Stimulated activated CD8-positive, alpha-beta memory T cell treated with anti-CD3 and anti-CD28 coated beads, Interleukin-7, amount 100 ng/mL, for 1 hour (primary cell): ENCODE measurements at regions not wholly inside any gene's neighbourhood (a gene's known extent, or its start where the extent isn't known, plus 50 kb on each side); places are given as distances from the start of the nearest gene placed in this dataset.
A peak's percentile ranks its signal among the peaks of the same experiment; 100 is the strongest.

Experiments used
- DNase-seq, 2 donors: peaks; one replicate each; pipeline ENCODE4 v3.0.0-alpha.2; 2020; ENCODE audit warnings: low read depth in 2 of 2

- no peak for DNase-seq
Measured at GRCh38 chr14:97441740-97442362, 644.7 kb downstream of the VRK1 start.

DNA sequence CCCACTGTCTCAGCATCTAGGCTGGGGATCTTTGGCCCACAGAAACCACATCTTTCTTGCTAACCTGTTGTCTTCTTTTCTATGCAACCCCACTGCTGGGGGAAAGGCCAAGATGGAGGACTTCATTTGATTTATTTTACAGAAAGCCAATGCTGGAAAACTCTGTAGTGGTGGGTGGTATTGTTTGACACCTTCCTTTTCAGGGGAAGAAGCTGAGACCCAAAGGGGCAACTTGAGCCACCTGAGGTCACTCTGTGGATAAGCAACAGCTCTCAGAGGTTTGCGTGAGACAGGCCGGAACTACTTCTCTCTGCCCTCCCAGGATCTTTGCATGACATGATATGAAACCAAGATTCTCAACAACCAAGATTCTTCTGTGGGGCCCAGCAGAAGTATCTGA lies 645.2 kb downstream of the VRK1 start:
- DNase-seq: no peak

GRCh38 chr14:97443412-97443811 lies 646.2 kb downstream of the VRK1 start:
- no peak for DNase-seq

GRCh38 chr14:97444248-97444647 lies 647.1 kb downstream of the VRK1 start:
- no peak for DNase-seq

DNA sequence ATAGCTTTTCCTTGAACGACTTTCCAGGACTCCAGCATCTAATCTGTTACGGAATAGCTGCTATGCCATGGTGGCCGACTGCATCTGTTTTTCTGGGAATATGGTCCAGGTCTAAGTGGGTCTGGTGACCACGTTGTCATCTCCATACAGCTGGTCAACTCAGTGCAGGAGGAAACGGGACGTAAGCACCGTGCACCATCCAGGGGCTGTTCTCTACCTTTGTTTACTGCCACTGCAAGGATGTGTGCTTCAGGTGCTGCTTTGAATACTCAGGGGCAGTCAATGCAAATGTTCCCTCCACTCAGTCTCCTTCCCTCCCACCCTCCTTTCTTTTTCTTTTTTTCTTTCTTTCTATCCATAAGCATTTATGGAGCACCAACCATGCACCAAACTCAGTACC lies 648.2 kb downstream of the VRK1 start:
- no peak for DNase-seq

- no peak for DNase-seq
Measured at GRCh38 chr14:97446087-97446486, 648.9 kb downstream of the VRK1 start.

- DNase-seq: no peak
Measured at GRCh38 chr14:97452314-97452713, 655.1 kb downstream of the VRK1 start.

- DNase-seq: no peak
Measured at GRCh38 chr14:97453991-97454390, 656.8 kb downstream of the VRK1 start.

DNA sequence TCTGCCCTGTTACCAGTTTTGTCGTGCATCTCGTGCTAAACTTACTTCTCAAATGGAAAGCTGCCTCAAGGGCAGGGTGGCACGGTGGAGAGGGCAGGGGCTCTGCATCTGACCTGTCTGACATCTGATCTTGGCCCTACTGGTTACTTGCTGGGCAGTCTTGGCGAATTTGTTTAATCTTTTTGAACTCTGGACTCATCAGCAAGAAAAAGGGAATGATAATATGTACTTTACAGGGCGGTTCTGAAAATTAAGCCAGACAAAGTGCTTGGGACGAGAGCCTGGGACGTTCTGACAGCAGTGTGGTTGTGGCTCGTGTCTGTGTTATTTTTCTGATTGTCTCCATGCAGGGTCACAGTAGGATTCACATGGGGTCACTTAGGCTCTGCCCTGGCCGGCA lies 659.3 kb downstream of the VRK1 start:
- DNase-seq: no peak

DNA sequence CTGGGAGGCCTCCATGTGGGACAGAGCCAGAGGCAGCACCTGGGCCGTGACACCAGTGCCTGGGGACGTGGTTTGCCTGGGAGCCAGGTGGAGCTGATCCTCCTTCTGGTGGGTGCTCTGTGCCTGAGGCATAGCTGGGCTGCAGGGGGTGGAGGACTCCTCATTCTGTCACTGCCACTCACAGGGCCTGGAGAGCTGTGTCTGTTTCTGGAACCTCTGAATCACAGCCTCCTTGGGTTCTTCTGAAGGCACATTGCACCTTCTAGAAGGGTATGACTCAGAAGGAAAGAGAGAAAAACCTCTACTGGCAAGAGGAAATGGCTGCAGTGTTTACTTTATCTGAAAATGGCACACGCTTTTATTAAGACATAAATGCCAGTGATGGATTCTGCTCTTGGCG lies 659.8 kb downstream of the VRK1 start:
- DNase-seq: peak; percentile 43 to 44

DNA sequence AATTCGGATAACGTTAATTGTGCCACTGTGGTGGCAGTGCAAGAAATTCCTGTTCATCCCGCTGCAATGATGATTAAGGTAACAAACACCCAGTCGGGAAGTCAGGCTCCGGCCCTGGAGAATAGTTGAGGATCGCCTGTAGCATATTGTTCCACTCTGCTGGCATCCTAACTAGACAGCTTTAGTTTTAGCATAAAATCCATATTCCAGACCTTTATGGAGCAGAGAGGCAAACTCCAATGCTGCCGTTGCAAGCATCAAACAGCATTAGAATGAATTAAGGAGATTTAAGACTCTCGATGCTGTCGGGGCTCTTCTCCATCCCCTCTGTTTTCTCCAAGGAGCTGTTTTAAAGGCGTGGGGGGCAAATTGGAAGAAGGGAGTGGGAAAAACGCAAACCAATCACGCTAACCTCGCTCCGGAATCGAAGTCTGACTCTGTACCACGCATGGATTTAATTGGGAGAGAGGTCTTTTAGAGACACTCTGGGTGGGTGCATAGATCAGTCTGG lies 660.4 kb downstream of the VRK1 start:
- no peak for DNase-seq

- DNase-seq: no peak
Measured at GRCh38 chr14:97458255-97458654, 661.1 kb downstream of the VRK1 start.

DNA sequence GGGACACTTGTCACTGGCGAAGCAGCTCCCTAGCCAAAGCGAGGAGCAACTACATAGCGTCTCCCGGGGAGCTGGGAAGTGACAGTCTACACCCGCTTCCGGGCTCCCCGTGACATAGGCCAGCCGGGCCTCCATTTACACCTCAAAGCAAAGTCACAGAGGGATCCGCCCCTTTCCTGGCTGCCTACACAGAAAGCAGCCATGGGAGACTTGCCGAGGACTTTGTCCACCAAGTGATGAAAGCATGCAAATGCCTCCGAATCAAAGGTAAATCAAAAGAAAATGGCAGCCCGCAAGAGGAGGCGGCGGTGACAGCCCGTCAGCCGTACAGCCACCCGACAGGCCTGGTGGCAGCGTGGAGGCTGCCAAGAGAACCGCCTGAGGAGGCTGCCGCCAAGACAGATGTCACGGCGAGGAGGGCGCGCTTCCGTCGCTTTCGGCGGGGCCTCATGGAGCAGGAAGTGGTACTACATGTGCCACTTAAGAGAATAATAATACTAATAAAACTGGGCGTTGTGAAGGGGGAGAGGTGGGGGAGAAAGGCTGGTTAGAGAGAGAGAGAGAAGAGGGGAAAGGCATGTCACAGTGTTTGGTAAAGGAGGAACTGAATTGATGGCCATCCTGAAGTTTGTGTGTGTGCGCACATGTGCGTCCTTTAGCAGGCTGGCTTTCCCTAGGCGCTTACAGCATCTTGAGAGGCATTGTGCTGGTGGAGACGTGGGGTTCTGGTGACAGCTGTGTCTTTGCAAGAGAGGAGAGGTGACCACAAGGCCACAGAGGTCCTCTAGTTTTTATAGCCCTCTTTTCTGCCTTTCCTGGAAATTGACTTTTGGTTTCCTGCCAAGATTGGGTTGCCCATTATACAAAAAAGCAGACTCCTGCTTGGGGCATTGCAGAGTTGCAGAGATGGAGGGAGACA lies 661.7 kb downstream of the VRK1 start:
- DNase-seq: peak; percentile 49 to 57

DNA sequence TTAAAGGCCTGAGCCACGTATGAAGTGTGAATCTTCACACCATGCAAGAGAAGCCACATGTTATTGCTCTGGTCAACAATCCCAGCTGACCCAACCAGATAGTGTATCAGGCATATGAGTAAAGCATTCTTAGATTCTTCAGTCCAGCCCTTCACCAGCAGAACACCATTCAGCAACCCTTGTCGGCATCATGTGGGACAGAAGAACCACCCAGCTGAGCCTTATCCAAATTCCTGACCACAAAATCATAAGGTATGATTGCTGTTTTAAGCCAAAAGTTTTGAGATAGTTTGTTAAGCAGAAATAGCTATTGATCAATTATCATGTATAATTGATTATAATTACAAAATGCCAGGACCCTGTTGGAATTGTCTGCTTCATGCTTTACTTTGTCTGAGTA lies 664.9 kb downstream of the VRK1 start:
- DNase-seq: no peak

DNA sequence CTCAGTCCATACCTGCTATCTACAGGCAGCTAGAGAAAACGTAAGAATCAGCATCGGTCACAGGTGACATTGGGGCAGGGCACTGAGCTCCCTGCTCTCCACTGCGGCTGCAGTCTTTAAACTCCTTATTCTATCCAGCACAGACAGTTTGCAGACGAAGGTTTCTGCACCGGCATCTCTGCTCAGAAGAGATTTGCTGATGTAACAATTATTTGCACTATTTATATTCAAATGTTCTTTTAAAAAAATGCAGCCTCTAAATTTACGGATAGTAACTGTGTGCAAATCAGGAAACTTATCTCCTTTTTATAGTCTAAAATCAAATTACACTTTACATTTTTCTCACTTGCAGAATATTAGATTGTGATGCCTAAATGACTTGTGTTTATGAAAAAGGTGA lies 671.0 kb downstream of the VRK1 start:
- DNase-seq: no peak

DNA sequence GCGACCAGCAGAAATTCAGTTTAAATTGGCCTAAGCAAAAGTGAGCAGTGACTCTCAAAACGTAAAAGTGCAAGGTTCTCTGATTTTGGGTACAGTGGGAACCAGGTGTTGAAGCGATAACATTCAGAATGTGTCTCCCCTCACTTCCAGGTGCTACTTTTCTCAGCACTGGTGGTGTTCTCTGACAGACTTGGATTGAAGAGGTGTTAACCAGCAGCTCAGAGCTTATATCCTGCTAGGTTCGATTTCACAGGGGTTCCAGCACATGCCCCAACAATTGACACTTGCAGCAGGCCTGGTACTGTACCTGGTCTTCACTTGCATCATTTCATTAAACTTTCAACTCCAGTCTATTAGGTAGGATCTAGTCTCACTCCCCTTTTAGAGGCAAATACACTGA lies 680.2 kb downstream of the VRK1 start:
- no peak for DNase-seq

DNA sequence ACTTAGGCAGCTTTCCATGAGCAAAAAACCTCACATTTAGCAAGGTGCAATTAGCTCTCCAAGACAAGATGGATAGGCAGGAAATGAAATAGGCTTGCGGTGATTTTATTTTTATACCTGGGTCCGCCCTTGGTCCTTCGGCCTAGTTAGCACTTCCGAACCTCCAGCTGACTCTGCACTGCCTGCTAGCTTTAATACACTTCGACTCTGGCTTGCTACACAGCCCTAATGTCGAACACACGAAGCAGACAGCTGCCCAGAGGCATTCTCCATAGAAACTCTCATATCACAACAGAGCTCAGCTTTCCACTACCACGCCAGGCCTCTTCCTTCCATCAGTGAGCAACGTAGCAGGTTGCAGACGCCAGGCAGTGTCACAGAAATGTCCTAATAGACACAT lies 688.0 kb downstream of the VRK1 start:
- no peak for DNase-seq

DNA sequence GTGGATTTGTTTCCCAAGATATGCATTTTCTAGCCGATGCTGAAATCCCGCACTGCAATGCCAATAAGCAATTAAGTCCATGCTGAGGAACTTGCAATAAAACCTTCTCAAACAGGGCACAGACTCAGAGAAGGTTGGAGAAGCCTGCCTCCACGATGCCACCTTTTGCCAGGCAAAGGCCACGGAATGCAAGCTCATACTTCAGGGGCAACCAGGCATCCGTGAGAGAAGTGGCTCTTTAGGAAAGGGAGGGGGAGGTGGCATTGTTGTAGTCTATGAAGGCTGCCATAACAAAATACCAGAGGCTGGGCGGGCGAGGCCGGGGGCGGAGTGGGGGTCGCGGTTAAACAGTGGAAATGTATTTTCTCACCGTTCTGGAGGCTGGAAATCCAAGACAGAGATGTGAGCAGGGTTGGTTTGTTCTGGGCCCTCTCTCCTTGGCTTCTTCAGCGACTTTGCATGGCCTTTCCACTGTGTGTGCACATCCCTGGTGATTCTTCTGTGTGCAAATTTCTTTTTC lies 689.5 kb downstream of the VRK1 start:
- DNase-seq: no peak

DNA sequence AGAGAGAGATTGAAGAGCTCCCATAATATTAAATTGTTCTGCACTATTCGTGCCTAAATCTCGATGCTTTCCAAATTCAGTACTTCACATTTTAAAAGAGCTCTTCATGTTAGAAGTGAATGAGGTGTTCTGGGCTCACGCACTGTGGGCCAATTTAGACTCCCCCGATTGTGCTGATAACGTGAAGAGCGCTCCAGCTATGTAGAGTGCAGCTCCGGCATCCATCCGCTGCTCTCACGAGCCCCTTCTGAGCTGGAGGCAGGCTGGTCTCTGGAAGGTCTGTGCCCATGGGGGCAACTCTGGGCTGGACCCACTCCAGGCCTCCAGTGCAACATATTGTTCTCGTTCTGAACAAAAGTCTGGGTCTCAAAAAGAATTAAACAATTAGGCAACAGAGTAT lies 692.6 kb downstream of the VRK1 start:
- DNase-seq: no peak

- DNase-seq: no peak
Measured at GRCh38 chr14:97490521-97491070, 693.4 kb downstream of the VRK1 start.

GRCh38 chr14:97491697-97492096 lies 694.5 kb downstream of the VRK1 start:
- DNase-seq: no peak

DNA sequence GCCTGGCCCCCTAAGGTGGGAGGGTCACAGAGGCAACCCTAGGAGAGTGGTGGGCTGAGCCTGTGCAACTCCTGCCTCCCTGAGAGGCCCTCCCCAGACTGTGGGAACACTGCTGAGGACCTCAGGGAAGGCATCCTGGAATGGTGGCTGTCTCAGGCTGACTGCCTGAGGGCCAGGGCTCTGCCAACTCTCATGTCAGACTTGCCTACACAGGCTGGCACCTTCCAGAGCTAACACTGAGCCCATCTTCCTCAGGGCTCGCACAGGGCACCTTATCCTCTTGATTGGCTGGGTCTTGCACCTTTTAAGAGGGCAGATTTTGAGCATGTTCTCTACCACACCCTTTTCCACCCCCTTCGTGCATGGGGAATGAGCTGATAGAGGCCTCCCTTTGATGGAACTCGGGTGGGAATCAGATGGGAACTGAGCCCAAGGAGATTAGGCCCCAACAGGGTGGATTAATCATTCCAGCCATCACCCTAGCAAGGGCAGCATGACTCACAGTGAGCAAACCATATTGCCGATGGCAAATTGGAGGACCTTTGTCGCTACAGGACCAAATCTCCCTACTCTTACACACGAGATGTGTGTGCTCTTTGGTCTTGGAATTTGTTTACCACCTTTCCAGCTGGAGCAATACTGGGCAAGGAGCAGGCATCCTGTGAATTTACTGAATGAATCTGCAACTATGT lies 702.8 kb downstream of the VRK1 start:
- DNase-seq: no peak
